ENCODE measurements at regions not wholly inside any gene's neighbourhood (a gene's known extent, or its start where the extent isn't known, plus 50 kb on each side); places are given as distances from the start of the nearest gene placed in this dataset.

DNA sequence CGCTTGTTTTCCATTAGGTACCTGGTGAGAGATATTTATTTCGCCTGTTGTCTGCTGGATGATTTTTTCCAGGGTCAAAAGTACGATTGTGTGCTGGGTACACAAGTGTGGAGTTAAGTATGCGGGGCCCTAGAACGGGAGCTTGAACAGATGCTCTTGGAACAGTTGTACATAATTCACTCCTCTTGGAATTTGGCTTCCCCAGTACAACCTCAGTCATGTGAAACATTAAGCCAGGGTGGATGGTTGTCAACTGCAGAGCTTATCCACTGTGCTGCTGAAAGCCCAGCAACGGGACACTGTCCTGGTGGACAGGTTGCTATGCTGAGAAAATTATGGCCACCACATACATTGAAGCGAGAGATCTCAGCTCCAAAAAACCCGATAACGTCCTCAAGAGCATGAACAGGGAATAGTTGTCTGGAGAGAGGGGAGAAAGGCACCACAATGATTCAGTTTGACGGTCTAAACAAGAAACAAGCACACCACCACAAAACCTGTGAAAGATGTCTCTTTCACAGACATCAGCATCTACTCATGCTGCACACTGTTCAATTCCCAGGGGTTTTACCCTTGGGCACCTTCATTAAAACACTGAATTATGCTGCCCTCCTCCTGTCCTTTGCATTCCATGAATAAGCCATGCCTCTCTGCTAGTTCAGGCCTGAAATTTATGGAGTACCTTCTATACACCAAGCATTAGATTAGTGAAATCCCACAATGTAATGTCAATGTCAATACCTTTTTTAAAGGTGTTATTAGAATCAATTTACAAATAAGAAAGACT is 176.8 kb upstream of the TRIB2 start:
- H3K27ac ChIP-seq = no peak overlapping the region
- no peak overlapping the region for H3K4me3 ChIP-seq
- peak in 5 of 8 experiments; percentile 27 to 77 (median 34) for ATAC-seq (replicated peaks in 6 of 8)
- H3K4me1 ChIP-seq (replicated peaks in 1 of 2) = peaks cover 0 to 18% of the 10 kb centered on the region in 2 donors
- in situ Hi-C loops (cut with MboI; ENCODE audit: low pct_unique_long_range_greater_than_20kb in 2 of 9, low sequenced_read_pairs in 9 of 9, unreplicated experiment in 9 of 9) = no loop called here
- 79 to 100% (median 93%) methylated on average over 1 to 9 of the region's 10 CpGs; no CpG with 5 or more reads in 3 of the 10 experiments for WGBS, 10 experiments

DNA sequence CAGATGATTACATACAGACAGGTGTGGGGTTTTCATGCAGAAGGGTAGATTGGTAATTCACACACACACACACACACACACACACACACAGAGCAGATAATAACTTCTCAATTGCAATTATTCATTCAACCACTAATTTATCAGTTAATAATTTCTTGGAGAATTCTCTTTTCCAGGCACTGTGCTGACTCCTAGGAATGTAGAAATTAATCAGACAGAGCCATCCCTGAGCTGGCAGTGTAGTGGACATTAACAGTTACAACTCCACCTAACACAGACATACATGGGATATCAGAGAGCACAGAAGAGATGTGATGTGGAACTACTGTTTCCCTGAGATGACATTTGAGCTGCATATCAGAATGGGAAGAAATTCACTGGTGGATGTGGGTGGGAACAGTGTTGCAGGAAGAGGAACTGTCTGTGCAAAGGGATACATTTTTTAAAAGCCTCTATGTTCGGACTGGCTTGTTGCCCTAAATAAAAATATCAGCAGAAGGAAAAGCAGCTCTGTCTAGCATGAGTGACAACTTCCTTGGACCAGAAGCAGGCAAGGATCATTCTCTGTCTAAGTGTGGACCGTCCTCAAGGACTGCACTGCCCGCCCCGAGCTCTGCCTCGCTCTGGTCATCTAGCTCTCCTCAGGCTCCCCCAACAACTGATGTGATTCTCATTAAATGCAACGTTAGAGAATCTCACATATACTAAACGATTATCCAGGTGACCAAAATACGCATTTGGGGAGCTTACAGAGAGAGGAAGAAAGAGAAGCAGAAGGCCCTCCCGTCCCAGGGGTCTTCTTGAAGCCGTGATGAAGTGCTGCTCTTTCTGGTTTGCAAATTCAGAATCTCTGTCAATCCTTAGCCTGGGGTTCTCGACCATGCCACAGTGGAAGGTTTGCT is 173.4 kb upstream of the TRIB2 start:
- H3K4me3 ChIP-seq = no peak overlapping the region
- H3K4me1 ChIP-seq (replicated peaks in 1 of 2) = peaks cover 0 to 12% of the 10 kb centered on the region in 2 donors
- in situ Hi-C loops (cut with MboI; ENCODE audit: low pct_unique_long_range_greater_than_20kb in 2 of 9, low sequenced_read_pairs in 9 of 9, unreplicated experiment in 9 of 9) = no loop called here
- WGBS, 10 experiments = 48 to 91% (median 78%) methylated on average over 1 to 10 of the region's 11 CpGs; no CpG with 5 or more reads in 3 of the 10 experiments
- no peak overlapping the region for H3K27ac ChIP-seq
- no peak for ATAC-seq (replicated peaks in 6 of 8)

GRCh38 chr2:12543978-12544558 is 172.7 kb upstream of the TRIB2 start:
- WGBS, 10 experiments = 29 to 95% (median 83%) methylated on average over 2 to 7 of the region's 7 CpGs
- Histone ChIP-seq H3K4me3 (no peak overlapping the region), H3K27ac (no peak overlapping the region), H3K4me1 (replicated peaks in 1 of 2) (peaks cover 0 to 11% of the 10 kb centered on the region in 2 donors)
- peak in 2 of 8 experiments; percentile 42 to 66 for ATAC-seq (replicated peaks in 6 of 8)
- in situ Hi-C loops (cut with MboI; ENCODE audit: low pct_unique_long_range_greater_than_20kb in 2 of 9, low sequenced_read_pairs in 9 of 9, unreplicated experiment in 9 of 9) = no loop called here

- in situ Hi-C loops (cut with MboI; ENCODE audit: low pct_unique_long_range_greater_than_20kb in 2 of 9, low sequenced_read_pairs in 9 of 9, unreplicated experiment in 9 of 9) = no loop called here
- WGBS, 10 experiments = 57 to 100% (median 83%) methylated on average over 1 to 2 of the region's 2 CpGs; no CpG with 5 or more reads in 4 of the 10 experiments
- Histone ChIP-seq H3K4me1 (replicated peaks in 1 of 2) (no peaks in the 10 kb centered on the region), H3K27ac (no peak overlapping the region), H3K4me3 (no peak overlapping the region)
- no peak for ATAC-seq (replicated peaks in 6 of 8)
Measured at GRCh38 chr2:12547566-12548170, 169.1 kb upstream of the TRIB2 start.

- Histone ChIP-seq H3K4me1 (replicated peaks in 1 of 2) (no peaks in the 10 kb centered on the region), H3K27ac (no peak overlapping the region), H3K4me3 (no peak overlapping the region)
- ATAC-seq (replicated peaks in 6 of 8) = no peak
- 52 to 100% (median 72%) methylated on average over 1 to 4 of the region's 4 CpGs; no CpG with 5 or more reads in 2 of the 10 experiments for WGBS, 10 experiments
- in situ Hi-C loops (cut with MboI; ENCODE audit: low pct_unique_long_range_greater_than_20kb in 2 of 9, low sequenced_read_pairs in 9 of 9, unreplicated experiment in 9 of 9) = no loop called here
Measured at GRCh38 chr2:12548906-12549305, 167.8 kb upstream of the TRIB2 start.

GRCh38 chr2:12549641-12550040 is 167.1 kb upstream of the TRIB2 start:
- Histone ChIP-seq H3K27ac (no peak overlapping the region), H3K4me1 (replicated peaks in 1 of 2) (peaks cover 6 to 7% of the 10 kb centered on the region in 2 donors), H3K4me3 (no peak overlapping the region)
- 10 to 100% (median 65%) methylated on average over 1 to 2 of the region's 2 CpGs for WGBS, 10 experiments
- in situ Hi-C loops (cut with MboI; ENCODE audit: low pct_unique_long_range_greater_than_20kb in 2 of 9, low sequenced_read_pairs in 9 of 9, unreplicated experiment in 9 of 9) = loop anchor here in 1 of 9 experiments (10.0 kb wide), 1 partner anchor 155 kb away; no protein-coding TSS in a partner anchor
- ATAC-seq (replicated peaks in 6 of 8) = no peak

GRCh38 chr2:12552092-12552491 is 164.6 kb upstream of the TRIB2 start:
- Histone ChIP-seq H3K27ac (no peak overlapping the region), H3K4me3 (no peak overlapping the region), H3K4me1 (replicated peaks in 1 of 2) (peaks cover 15 to 22% of the 10 kb centered on the region in 2 donors)
- ATAC-seq (replicated peaks in 6 of 8) = no peak
- in situ Hi-C loops (cut with MboI; ENCODE audit: low pct_unique_long_range_greater_than_20kb in 2 of 9, low sequenced_read_pairs in 9 of 9, unreplicated experiment in 9 of 9) = loop anchor here in 1 of 9 experiments (10.0 kb wide), 1 partner anchor 153 kb away; no protein-coding TSS in a partner anchor
- WGBS, 10 experiments = 72 to 100% (median 93%) methylated on average over 1 to 7 of the region's 7 CpGs; no CpG with 5 or more reads in 1 of the 10 experiments

DNA sequence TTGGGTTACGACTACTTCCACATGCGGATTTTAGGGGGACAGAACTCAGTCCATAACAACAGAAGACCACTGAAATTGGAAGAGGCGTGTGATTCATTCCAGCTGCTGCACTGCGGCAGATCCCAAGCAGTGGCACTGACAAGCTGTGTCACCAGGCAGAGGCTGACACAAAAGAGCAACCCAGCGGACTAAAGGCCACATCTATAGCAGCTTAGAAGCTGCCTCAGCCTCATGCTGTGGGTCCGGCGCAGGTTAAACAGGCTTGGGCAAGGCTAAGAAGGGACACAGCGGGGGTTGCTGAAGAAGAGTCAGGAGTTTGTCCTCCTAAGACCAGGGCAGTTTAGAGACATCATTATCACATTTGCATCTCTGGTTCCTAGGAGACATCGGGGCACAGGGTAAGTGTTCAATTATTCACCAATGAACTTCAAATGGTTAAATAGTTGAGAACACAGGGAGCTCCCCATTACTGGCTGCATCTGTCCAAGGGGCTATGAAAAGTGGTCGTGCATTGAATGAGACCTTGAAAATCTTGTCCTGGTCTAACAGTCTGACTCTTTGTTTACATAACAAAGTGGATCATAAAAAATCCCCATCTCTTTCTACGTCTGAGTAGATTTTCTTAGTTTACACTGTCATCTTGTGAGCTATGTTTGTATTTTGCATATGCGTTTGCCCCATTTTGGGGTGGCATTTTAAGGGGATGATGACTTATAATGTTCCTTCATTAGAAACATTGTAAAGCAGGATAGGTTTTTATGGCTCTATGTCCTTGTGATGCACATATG is 162.3 kb upstream of the TRIB2 start:
- H3K27ac ChIP-seq = peak overlapping the region in 1 of 2 donors; percentile 31
- ATAC-seq (replicated peaks in 6 of 8) = peak in 5 of 8 experiments; percentile 53 to 68 (median 62)
- H3K4me1 ChIP-seq (replicated peaks in 1 of 2) = peaks cover 15 to 22% of the 10 kb centered on the region in 2 donors
- no peak overlapping the region for H3K4me3 ChIP-seq
- 17 to 94% (median 72%) methylated on average over 1 to 11 of the region's 12 CpGs for WGBS, 10 experiments
- in situ Hi-C loops (cut with MboI; ENCODE audit: low pct_unique_long_range_greater_than_20kb in 2 of 9, low sequenced_read_pairs in 9 of 9, unreplicated experiment in 9 of 9) = loop anchor here in 1 of 9 experiments (10.0 kb wide), 1 partner anchor 150 kb away; no protein-coding TSS in a partner anchor

DNA sequence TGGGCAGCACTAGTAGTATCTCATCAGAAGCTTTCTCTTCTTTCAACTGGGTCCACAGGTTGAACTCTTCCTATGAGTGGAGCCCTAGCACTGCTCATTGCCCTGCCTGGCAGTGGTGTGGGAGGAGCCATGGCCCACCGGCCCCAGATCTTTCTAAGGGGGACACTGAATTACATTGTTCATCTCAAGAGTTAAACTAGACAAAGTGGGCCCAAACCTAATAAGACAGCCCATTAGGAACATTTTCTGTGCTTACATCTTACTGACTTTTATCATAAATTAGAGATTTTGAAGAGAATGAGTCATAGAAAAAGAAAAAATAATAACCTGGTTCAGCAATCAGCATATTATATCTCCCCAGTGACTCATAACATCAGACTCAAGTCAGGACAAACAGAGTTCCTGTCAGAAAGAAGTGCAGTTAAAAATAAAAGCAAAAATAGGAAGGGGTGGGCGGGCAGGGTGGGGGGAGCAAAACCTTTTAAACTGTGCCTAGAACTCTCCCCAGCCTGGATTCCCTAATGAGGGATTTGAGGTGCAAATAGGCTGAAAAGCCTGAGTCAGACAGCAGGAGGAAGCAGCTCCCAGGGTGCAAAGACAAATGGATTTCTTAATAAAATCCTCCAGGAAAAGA is 161.6 kb upstream of the TRIB2 start:
- peaks cover 15 to 22% of the 10 kb centered on the region in 2 donors for H3K4me1 ChIP-seq (replicated peaks in 1 of 2)
- in situ Hi-C loops (cut with MboI; ENCODE audit: low pct_unique_long_range_greater_than_20kb in 2 of 9, low sequenced_read_pairs in 9 of 9, unreplicated experiment in 9 of 9) = loop anchor here in 1 of 9 experiments (10.0 kb wide), 1 partner anchor 150 kb away; no protein-coding TSS in a partner anchor
- H3K4me3 ChIP-seq = no peak overlapping the region
- peak overlapping the region in 1 of 2 donors; percentile 31 for H3K27ac ChIP-seq
- ATAC-seq (replicated peaks in 6 of 8) = peak; percentile 64 to 95 (median 82)
- WGBS, 10 experiments = 0 to 71% (median 33%) methylated on average over 1 to 2 of the region's 2 CpGs; no CpG with 5 or more reads in 5 of the 10 experiments

- in situ Hi-C loops (cut with MboI; ENCODE audit: low pct_unique_long_range_greater_than_20kb in 2 of 9, low sequenced_read_pairs in 9 of 9, unreplicated experiment in 9 of 9) = loop anchor here in 1 of 9 experiments (10.0 kb wide), 1 partner anchor 148 kb away; no protein-coding TSS in a partner anchor
- H3K4me3 ChIP-seq = no peak overlapping the region
- no peak for ATAC-seq (replicated peaks in 6 of 8)
- 60 to 100% (median 88%) methylated on average over 1 to 4 of the region's 5 CpGs; no CpG with 5 or more reads in 3 of the 10 experiments for WGBS, 10 experiments
- peaks cover 15 to 22% of the 10 kb centered on the region in 2 donors for H3K4me1 ChIP-seq (replicated peaks in 1 of 2)
- no peak overlapping the region for H3K27ac ChIP-seq
Measured at GRCh38 chr2:12556762-12557161, 160.0 kb upstream of the TRIB2 start.

GRCh38 chr2:12557688-12558087 is 159.0 kb upstream of the TRIB2 start:
- H3K4me3 ChIP-seq = no peak overlapping the region
- in situ Hi-C loops (cut with MboI; ENCODE audit: low pct_unique_long_range_greater_than_20kb in 2 of 9, low sequenced_read_pairs in 9 of 9, unreplicated experiment in 9 of 9) = loop anchor here in 1 of 9 experiments (10.0 kb wide), 1 partner anchor 147 kb away; no protein-coding TSS in a partner anchor
- H3K27ac ChIP-seq = no peak overlapping the region
- WGBS, 10 experiments = 70 to 100% (median 87%) methylated on average over 1 to 4 of the region's 4 CpGs; no CpG with 5 or more reads in 3 of the 10 experiments
- no peak for ATAC-seq (replicated peaks in 6 of 8)
- H3K4me1 ChIP-seq (replicated peaks in 1 of 2) = peaks cover 15 to 22% of the 10 kb centered on the region in 2 donors

Measured in motor neuron (in vitro differentiated cells).